Keratinocyte (primary cell): ENCODE measurements at regions not wholly inside any gene's neighbourhood (a gene's known extent, or its start where the extent isn't known, plus 50 kb on each side); places are given as distances from the start of the nearest gene placed in this dataset.
"Not testable (repeated sequence)": the region's sequence is repeated elsewhere in the genome, so short reads cannot be mapped to it uniquely, and the experiment has no call there.

Experiments
- DNase-seq: peaks from one replicate; pipeline ENCODE4 v3.0.0-alpha.2; 2011; ENCODE audit warnings: low read depth, missing footprints, low spot score
- FAIRE-seq: peaks from 2 replicates; lab custom pipeline; 2011; peaks lifted over from hg19 to GRCh38; lab: Jason Lieb, UNC
- H2AFZ ChIP-seq: 2 replicates; pipeline ENCODE4 v1.6.0; 2012; ENCODE audit warnings: low read length, control low read depth, inconsistent platforms; ENCODE audit not compliant: control insufficient read depth
- H3K27ac ChIP-seq: 2 replicates; pipeline ENCODE4 v1.5.1; 2011; ENCODE audit warnings: low read length; ENCODE audit not compliant: control insufficient read depth, insufficient read depth
- H3K27me3 ChIP-seq: 3 replicates; pipeline ENCODE4 v1.6.0; 2011; ENCODE audit warnings: low read length; ENCODE audit not compliant: control insufficient read depth, insufficient read depth; ENCODE audit errors: extremely low read depth
- H3K36me3 ChIP-seq, 2 experiments: 2 replicates in 1 of 2; 3 replicates in 1 of 2; pipeline ENCODE4 v1.5.1; 2011; ENCODE audit warnings: low read length in 2 of 2, mild to moderate bottlenecking in 1 of 2; ENCODE audit not compliant: control insufficient read depth in 2 of 2, insufficient read depth in 2 of 2; ENCODE audit errors: extremely low read depth in 1 of 2
- H3K4me1 ChIP-seq: 3 replicates; pipeline ENCODE4 v1.5.1; 2011; ENCODE audit warnings: low read length; ENCODE audit not compliant: control insufficient read depth, insufficient read depth; ENCODE audit errors: extremely low read depth
- H3K4me2 ChIP-seq: 3 replicates; pipeline ENCODE4 v1.6.0; 2011; ENCODE audit warnings: low read depth, low read length; ENCODE audit not compliant: control insufficient read depth, insufficient read depth; ENCODE audit errors: extremely low read depth
- H3K4me3 ChIP-seq, 3 experiments: fragments of 200-600 bp in 1 of 3; sonication (generic) in 1 of 3; 2 replicates in 2 of 3; 3 replicates in 1 of 3; pipeline ENCODE4 v1.5.1; 2011 to 2016; ENCODE audit warnings: low read length in 3 of 3, mild to moderate bottlenecking in 3 of 3, control low read depth in 2 of 3, inconsistent platforms in 1 of 3, low read depth in 1 of 3, mixed read lengths in 1 of 3, mixed run types in 1 of 3, moderate library complexity in 1 of 3; ENCODE audit not compliant: control insufficient read depth in 2 of 3, insufficient read depth in 2 of 3; ENCODE audit errors: extremely low read depth in 1 of 3
- H3K79me2 ChIP-seq: 2 replicates; pipeline ENCODE4 v1.6.0; 2012; ENCODE audit warnings: low read length; ENCODE audit not compliant: control insufficient read depth, insufficient read depth
- H3K9ac ChIP-seq: 3 replicates; pipeline ENCODE4 v1.6.0; 2011; ENCODE audit warnings: low read length; ENCODE audit not compliant: control insufficient read depth, insufficient read depth; ENCODE audit errors: extremely low read depth
- H3K9me1 ChIP-seq: 3 replicates; pipeline ENCODE4 v1.6.0; 2011; ENCODE audit warnings: low read length; ENCODE audit not compliant: control insufficient read depth, insufficient read depth; ENCODE audit errors: extremely low read depth
- H3K9me3 ChIP-seq: 2 replicates; pipeline ENCODE4 v1.5.1; 2012; ENCODE audit warnings: low read depth, low read length; ENCODE audit not compliant: control insufficient read depth
- H4K20me1 ChIP-seq: 3 replicates; pipeline ENCODE4 v1.6.0; 2011; ENCODE audit warnings: low read length; ENCODE audit not compliant: control insufficient read depth, insufficient read depth; ENCODE audit errors: extremely low read depth
- CTCF ChIP-seq, 3 experiments: IDR thresholded peaks in 1 of 3; conservative IDR thresholded peaks in 1 of 3; optimal IDR thresholded peaks in 1 of 3; 2 replicates in 2 of 3; 3 replicates in 1 of 3; pipeline versions ENCODE3 to v1.5.1; 2011; ENCODE audit warnings: low read length in 3 of 3, mild to moderate bottlenecking in 3 of 3, moderate library complexity in 2 of 3, control low read depth in 1 of 3, inconsistent platforms in 1 of 3; ENCODE audit not compliant: insufficient read depth in 2 of 3; ENCODE audit errors: extremely low read depth in 1 of 3
- EZH2 ChIP-seq: IDR thresholded peaks from one replicate; pipeline ENCODE4 v1.6.1; 2012; ENCODE audit warnings: inconsistent platforms, mild to moderate bottlenecking, low read length, moderate library complexity
- dilution Hi-C: fragments of 300-500 bp; cut with MboI; formaldehyde crosslinking; loops from one replicate; pipeline ENCODE4 v1.7.0; 2020; ENCODE audit warnings: low sequenced_read_pairs; ENCODE audit not compliant: extremely low pct_ligation_motif_present

- Histone ChIP-seq H3K4me1 (peaks cover 9% of the 10 kb centered on the region), H3K27me3 (peaks cover 3% of the 10 kb centered on the region), H3K36me3 (no peaks in the 10 kb centered on the region), H4K20me1 (no peaks in the 10 kb centered on the region), H3K79me2 (no peaks in the 10 kb centered on the region), H3K9me1 (no peaks in the 10 kb centered on the region), H3K4me2 (no peak overlapping the region), H3K9ac (no peak overlapping the region), H3K27ac (no peak overlapping the region), H3K4me3 (no peak overlapping the region), H3K9me3 (no peaks in the 10 kb centered on the region), H2AFZ (no peak overlapping the region)
- dilution Hi-C loops = no loop called here
- FAIRE-seq (no peak), DNase-seq (no peak)
- TF ChIP-seq EZH2 (no peak), CTCF (optimal IDR thresholded peaks at IDR 0.05 in 1 of 3, IDR thresholded peaks at IDR 0.05 in 1 of 3, conservative IDR thresholded peaks at IDR 0.05 in 1 of 3; ENCODE audit: extremely low read depth in 1 of 3, insufficient read depth in 2 of 3, low read length in 3 of 3) (no peak)
These were observed 65.0 kb upstream of the TMEM18 start for GRCh38 chr2:742221-742620.

- DNase-seq (no peak), FAIRE-seq (no peak)
- H3K4me3 ChIP-seq = peak overlapping the region in 2 of 3 experiments; percentile 67 to 80
- dilution Hi-C loops = no loop called here
- peaks cover 9% of the 10 kb centered on the region for H3K4me1 ChIP-seq
- peak overlapping the region; percentile 97 for H3K4me2 ChIP-seq
- no peaks in the 10 kb centered on the region for H3K9me1 ChIP-seq
- peak overlapping the region; percentile 58 for H3K9ac ChIP-seq
- peak overlapping the region; percentile 99 for H2AFZ ChIP-seq
- H4K20me1 ChIP-seq = no peaks in the 10 kb centered on the region
- no peak for TF ChIP-seq CTCF (optimal IDR thresholded peaks at IDR 0.05 in 1 of 3, IDR thresholded peaks at IDR 0.05 in 1 of 3, conservative IDR thresholded peaks at IDR 0.05 in 1 of 3; ENCODE audit: extremely low read depth in 1 of 3, insufficient read depth in 2 of 3, low read length in 3 of 3)
- no peaks in the 10 kb centered on the region for H3K9me3 ChIP-seq
- H3K27me3 ChIP-seq = peaks cover 3% of the 10 kb centered on the region
- no peak overlapping the region for H3K27ac ChIP-seq
- no peaks in the 10 kb centered on the region for H3K36me3 ChIP-seq
- no peaks in the 10 kb centered on the region for H3K79me2 ChIP-seq
These were observed 63.9 kb upstream of the TMEM18 start for GRCh38 chr2:741195-741496.

- peak overlapping the region; percentile 20 for H3K27ac ChIP-seq
- H3K9me3 ChIP-seq, H3K9me1 ChIP-seq, H3K36me3 ChIP-seq, dilution Hi-C loops, H3K79me2 ChIP-seq, H3K27me3 ChIP-seq, H4K20me1 ChIP-seq, H3K4me1 ChIP-seq: not testable (repeated sequence)
- peak overlapping the region; percentile 97 for H3K4me2 ChIP-seq
- peak overlapping the region; percentile 99 for H2AFZ ChIP-seq
- peak overlapping the region; percentile 58 for H3K9ac ChIP-seq
- peak overlapping the region; percentile 39 to 80 (median 67) for H3K4me3 ChIP-seq
- DNase-seq (peak; percentile 71), FAIRE-seq (peak; percentile 81)
These were observed 63.4 kb upstream of the TMEM18 start for GRCh38 chr2:740322-741194.

- H3K27ac ChIP-seq = not testable (repeated sequence)
- peak; percentile 57 for FAIRE-seq
These were observed 62.7 kb upstream of the TMEM18 start for GRCh38 chr2:739864-740321.

More at GRCh38 chr2:739864-740321, 62.7 kb upstream of the TMEM18 start:
- DNase-seq = peak; percentile 32
- Histone ChIP-seq H3K9ac (peak overlapping the region; percentile 30), H2AFZ (peak overlapping the region; percentile 86), H3K4me2 (peak overlapping the region; percentile 97), H3K4me3 (peak overlapping the region; percentile 31 to 67 (median 39))
- H3K4me1 ChIP-seq, H3K27me3 ChIP-seq, H3K79me2 ChIP-seq, H3K9me1 ChIP-seq, H3K9me3 ChIP-seq, dilution Hi-C loops, H3K36me3 ChIP-seq, H4K20me1 ChIP-seq: not testable (repeated sequence)
